ENCODE measurements at regions not wholly inside any gene's neighbourhood (a gene's known extent, or its start where the extent isn't known, plus 50 kb on each side); places are given as distances from the start of the nearest gene placed in this dataset.

DNA sequence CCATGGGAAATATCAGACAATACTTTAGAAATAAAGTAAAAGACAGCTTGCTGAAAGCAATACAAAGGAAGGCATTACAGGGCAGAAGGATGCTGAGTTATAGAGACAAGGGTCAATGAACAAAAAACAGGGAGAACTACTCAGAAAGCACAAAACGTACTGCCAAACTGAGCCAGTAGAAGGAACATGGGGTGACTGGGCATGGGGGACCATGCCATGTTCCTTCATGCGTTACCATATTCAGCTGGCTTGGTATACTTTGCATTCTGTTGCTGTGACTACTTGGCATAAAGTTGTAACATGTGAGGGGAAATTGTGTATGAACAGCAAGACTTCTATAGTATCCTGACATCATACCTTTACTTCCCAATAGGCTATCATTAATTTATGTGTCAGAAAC lies 358.6 kb upstream of the LYPLAL1 start:
- no peak overlapping the region for H3K4me3 ChIP-seq
- intact Hi-C loops (cut with DNase I; ENCODE audit: low total_unique reads) = no loop called here
- TF ChIP-seq POLR2A (IDR thresholded peaks at IDR 0.05) = no peak
- no peak for TF ChIP-seq POLR2AphosphoS5 (IDR thresholded peaks at IDR 0.05)
- TF ChIP-seq, protein P1, sequence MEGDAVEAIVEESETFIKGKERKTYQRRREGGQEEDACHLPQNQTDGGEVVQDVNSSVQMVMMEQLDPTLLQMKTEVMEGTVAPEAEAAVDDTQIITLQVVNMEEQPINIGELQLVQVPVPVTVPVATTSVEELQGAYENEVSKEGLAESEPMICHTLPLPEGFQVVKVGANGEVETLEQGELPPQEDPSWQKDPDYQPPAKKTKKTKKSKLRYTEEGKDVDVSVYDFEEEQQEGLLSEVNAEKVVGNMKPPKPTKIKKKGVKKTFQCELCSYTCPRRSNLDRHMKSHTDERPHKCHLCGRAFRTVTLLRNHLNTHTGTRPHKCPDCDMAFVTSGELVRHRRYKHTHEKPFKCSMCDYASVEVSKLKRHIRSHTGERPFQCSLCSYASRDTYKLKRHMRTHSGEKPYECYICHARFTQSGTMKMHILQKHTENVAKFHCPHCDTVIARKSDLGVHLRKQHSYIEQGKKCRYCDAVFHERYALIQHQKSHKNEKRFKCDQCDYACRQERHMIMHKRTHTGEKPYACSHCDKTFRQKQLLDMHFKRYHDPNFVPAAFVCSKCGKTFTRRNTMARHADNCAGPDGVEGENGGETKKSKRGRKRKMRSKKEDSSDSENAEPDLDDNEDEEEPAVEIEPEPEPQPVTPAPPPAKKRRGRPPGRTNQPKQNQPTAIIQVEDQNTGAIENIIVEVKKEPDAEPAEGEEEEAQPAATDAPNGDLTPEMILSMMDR (IDR thresholded peaks at IDR 0.05 in 8 of 11, conservative IDR thresholded peaks at IDR 0.05 in 3 of 11) = no peak
- WGBS, 5 donors = 68 to 74% (median 73%) methylated on average over 2 of the region's 2 CpGs
- no peak for DNase-seq
- H3K27ac ChIP-seq = no peak overlapping the region
- no peaks in the 10 kb centered on the region for H3K4me1 ChIP-seq
- H3K9me3 ChIP-seq = no peaks in the 10 kb centered on the region
- H3K36me3 ChIP-seq = no peaks in the 10 kb centered on the region
- H3K27me3 ChIP-seq (replicated peaks in 1 of 7) = no peaks in the 10 kb centered on the region

DNA sequence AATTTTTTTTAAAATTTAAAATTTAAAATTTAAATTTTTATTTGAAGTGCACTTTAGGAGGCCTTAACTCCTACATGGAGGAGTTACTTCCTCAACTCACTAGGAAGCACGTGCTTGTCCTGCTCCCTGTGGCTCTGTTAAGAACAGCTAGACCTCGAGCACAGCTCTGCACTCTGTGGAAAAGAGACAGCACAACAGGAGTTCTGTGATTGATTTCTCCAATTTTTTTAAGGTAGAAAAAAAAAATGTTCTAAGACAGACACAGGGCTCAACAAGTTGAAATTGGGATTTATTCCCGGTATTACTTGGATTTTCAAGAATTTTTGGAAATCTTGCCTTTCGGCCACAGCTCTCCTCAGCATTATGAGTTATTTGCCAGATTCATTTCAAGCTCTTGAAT lies 356.6 kb upstream of the LYPLAL1 start:
- H3K4me3 ChIP-seq = no peak overlapping the region
- TF ChIP-seq POLR2A (IDR thresholded peaks at IDR 0.05) (no peak), POLR2AphosphoS5 (IDR thresholded peaks at IDR 0.05) (no peak)
- TF ChIP-seq, protein P1 (IDR thresholded peaks at IDR 0.05 in 8 of 11, conservative IDR thresholded peaks at IDR 0.05 in 3 of 11) = no peak
- H3K9me3 ChIP-seq = no peaks in the 10 kb centered on the region
- no peaks in the 10 kb centered on the region for H3K36me3 ChIP-seq
- H3K27ac ChIP-seq = no peak overlapping the region
- H3K4me1 ChIP-seq = no peaks in the 10 kb centered on the region
- DNase-seq = no peak
- WGBS, 5 donors = 60 to 69% (median 61%) methylated on average over 4 of the region's 4 CpGs
- no peaks in the 10 kb centered on the region for H3K27me3 ChIP-seq (replicated peaks in 1 of 7)
- intact Hi-C loops (cut with DNase I; ENCODE audit: low total_unique reads) = no loop called here

DNA sequence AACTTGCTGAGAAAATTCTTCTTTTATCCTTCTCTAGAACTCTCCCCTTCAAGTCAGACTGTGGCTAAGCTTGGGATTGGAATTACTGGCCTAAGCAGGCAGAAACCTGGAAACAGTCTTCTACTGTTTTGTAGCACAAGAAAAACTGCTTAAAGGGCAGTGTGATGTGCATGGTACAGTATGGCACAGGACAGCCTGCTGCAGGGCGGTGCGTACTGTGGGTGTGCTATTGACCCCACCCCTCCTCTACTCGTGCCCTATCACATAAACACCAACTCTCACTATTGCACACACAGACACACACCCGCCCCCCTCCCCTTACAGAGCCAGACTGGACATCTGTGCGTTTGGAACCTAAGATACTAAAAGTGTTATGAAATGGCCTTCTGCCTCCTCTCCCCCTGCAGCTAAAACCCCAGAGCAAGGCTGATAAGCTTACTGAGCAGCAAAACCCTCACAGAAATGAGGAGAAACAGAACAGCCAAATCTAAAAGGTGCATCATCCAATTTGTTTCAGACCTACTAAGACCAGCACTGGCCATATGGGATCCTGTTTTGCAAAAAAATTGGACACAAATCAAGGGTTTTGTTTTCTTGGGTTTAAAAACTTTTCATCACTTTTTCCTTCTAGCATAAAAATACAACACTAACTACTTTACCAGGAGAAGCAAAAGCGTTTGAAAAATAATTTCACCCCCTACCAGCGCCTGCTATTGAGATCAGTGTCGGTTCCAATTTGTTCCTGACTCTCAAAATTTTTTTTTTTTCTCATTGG lies 355.8 kb upstream of the LYPLAL1 start:
- Histone ChIP-seq H3K4me1 (no peaks in the 10 kb centered on the region), H3K9me3 (no peaks in the 10 kb centered on the region), H3K27me3 (replicated peaks in 1 of 7) (no peaks in the 10 kb centered on the region), H3K4me3 (no peak overlapping the region), H3K36me3 (no peaks in the 10 kb centered on the region), H3K27ac (no peak overlapping the region)
- intact Hi-C loops (cut with DNase I; ENCODE audit: low total_unique reads) = no loop called here
- WGBS, 5 donors = 70 to 86% (median 80%) methylated on average over 8 of the region's 8 CpGs
- TF ChIP-seq POLR2AphosphoS5 (IDR thresholded peaks at IDR 0.05) (no peak), POLR2A (IDR thresholded peaks at IDR 0.05) (no peak)
- TF ChIP-seq, protein P1 (IDR thresholded peaks at IDR 0.05 in 8 of 11, conservative IDR thresholded peaks at IDR 0.05 in 3 of 11) = no peak
- DNase-seq = no peak

DNA sequence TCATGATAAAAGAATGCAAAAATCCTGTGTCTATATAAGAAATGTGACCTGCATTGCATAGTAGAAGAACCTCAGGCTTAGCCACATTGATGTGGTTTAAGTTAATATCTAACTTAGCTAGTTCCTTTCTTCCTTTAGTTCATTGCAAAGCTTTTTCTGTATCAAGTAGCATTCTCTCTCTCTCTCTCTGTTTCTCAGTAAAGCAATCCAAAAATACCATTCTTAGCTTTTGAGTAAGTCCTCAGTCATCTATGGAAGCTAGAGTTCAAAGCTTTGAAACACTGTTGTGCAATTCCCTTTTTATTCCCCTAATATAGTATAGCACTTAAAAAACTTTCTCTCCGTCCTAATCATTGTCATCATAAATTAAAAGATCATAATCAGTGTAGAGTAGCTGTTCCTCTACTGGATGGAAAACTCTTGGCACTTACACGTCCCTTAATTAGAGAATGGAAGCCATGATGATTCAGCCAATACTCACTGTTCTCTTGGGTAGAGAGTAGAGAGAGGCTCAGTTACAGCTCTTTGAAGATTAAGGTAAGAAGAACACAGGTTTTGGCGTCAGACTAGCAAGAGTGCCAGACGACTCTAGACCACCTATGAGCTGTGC lies 350.3 kb upstream of the LYPLAL1 start:
- 67 to 79% (median 76%) methylated on average over 4 of the region's 4 CpGs for WGBS, 5 donors
- Histone ChIP-seq H3K4me3 (no peak overlapping the region), H3K27me3 (replicated peaks in 1 of 7) (no peaks in the 10 kb centered on the region), H3K36me3 (no peaks in the 10 kb centered on the region), H3K4me1 (no peaks in the 10 kb centered on the region), H3K9me3 (no peaks in the 10 kb centered on the region), H3K27ac (no peak overlapping the region)
- no peak for TF ChIP-seq POLR2AphosphoS5 (IDR thresholded peaks at IDR 0.05)
- no peak for TF ChIP-seq POLR2A (IDR thresholded peaks at IDR 0.05)
- TF ChIP-seq, protein P1 (IDR thresholded peaks at IDR 0.05 in 8 of 11, conservative IDR thresholded peaks at IDR 0.05 in 3 of 11) = no peak
- intact Hi-C loops (cut with DNase I; ENCODE audit: low total_unique reads) = no loop called here
- no peak for DNase-seq
